Ovary (tissue), 3 donors: ENCODE measurements at regions not wholly inside any gene's neighbourhood (a gene's known extent, or its start where the extent isn't known, plus 50 kb on each side); places are given as distances from the start of the nearest gene placed in this dataset.
"Not testable (repeated sequence)": the region's sequence is repeated elsewhere in the genome, so short reads cannot be mapped to it uniquely, and the experiment has no call there.

Source experiments
- CTCF ChIP-seq, 3 donors: fragments of 450-650 bp in 2 of 3; fragments of 200-600 bp in 1 of 3; IDR thresholded peaks; one replicate each; pipeline versions ENCODE4 v1.5.1 to v1.8.0; 2016 to 2022; ENCODE audit warnings: antibody characterized with exemption in 3 of 3, mild to moderate bottlenecking in 1 of 3
- EP300 ChIP-seq: sonication (generic); formaldehyde crosslinking; IDR thresholded peaks from one replicate; pipeline ENCODE4 v1.6.1; 2017; ENCODE audit warnings: antibody characterized with exemption
- donor health status: DM: no; HTN: no; CAD: no.

GRCh38 chr5:23951261-23951928 lies 444.0 kb downstream of the PRDM9 start:
- TF ChIP-seq CTCF (IDR thresholded peaks at IDR 0.05); EP300: not testable (repeated sequence)
